Left hindlimb (tissue), 1 donor: ENCODE measurements at regions not wholly inside any gene's neighbourhood (a gene's known extent, or its start where the extent isn't known, plus 50 kb on each side); places are given as distances from the start of the nearest gene placed in this dataset.
"Not testable (repeated sequence)": the region's sequence is repeated elsewhere in the genome, so short reads cannot be mapped to it uniquely, and the experiment has no call there.

Experiments used
- DNase-seq: peaks from one replicate; pipeline ENCODE4 v3.0.0-alpha.2; 2018

- DNase-seq, result no peak
These were observed 846.7 kb upstream of the ID2 start for GRCh38 chr2:7835151-7835550.

GRCh38 chr2:7835693-7836680 lies 845.9 kb upstream of the ID2 start:
- DNase-seq, result no peak

- no peak for DNase-seq
These were observed 844.6 kb upstream of the ID2 start for GRCh38 chr2:7837237-7837760.

GRCh38 chr2:7838669-7839068 lies 843.2 kb upstream of the ID2 start:
- no peak for DNase-seq

GRCh38 chr2:7840651-7841380 lies 841.0 kb upstream of the ID2 start:
- no peak for DNase-seq

GRCh38 chr2:7841751-7842150 lies 840.1 kb upstream of the ID2 start:
- no peak for DNase-seq

GRCh38 chr2:7844414-7844965 lies 837.4 kb upstream of the ID2 start:
- DNase-seq, result no peak

- no peak for DNase-seq
These were observed 836.5 kb upstream of the ID2 start for GRCh38 chr2:7845332-7845731.

GRCh38 chr2:7846607-7847006 lies 835.2 kb upstream of the ID2 start:
- DNase-seq, result no peak

- no peak for DNase-seq
These were observed 834.5 kb upstream of the ID2 start for GRCh38 chr2:7847321-7847720.

GRCh38 chr2:7849027-7849426 lies 832.8 kb upstream of the ID2 start:
- DNase-seq, result no peak

- DNase-seq, result no peak
These were observed 832.3 kb upstream of the ID2 start for GRCh38 chr2:7849531-7849930.

GRCh38 chr2:7852546-7852945 lies 829.3 kb upstream of the ID2 start:
- no peak for DNase-seq

- no peak for DNase-seq
These were observed 824.0 kb upstream of the ID2 start for GRCh38 chr2:7857904-7858303.

GRCh38 chr2:7858624-7859023 lies 823.2 kb upstream of the ID2 start:
- no peak for DNase-seq

GRCh38 chr2:7860693-7861092 lies 821.2 kb upstream of the ID2 start:
- DNase-seq, result no peak

GRCh38 chr2:7861910-7862702 lies 819.8 kb upstream of the ID2 start:
- no peak for DNase-seq

GRCh38 chr2:7866104-7866503 lies 815.8 kb upstream of the ID2 start:
- no peak for DNase-seq

- DNase-seq, result no peak
These were observed 815.0 kb upstream of the ID2 start for GRCh38 chr2:7866825-7867224.

- DNase-seq, result no peak
These were observed 814.0 kb upstream of the ID2 start for GRCh38 chr2:7867867-7868266.

GRCh38 chr2:7868836-7869235 lies 813.0 kb upstream of the ID2 start:
- no peak for DNase-seq

- not testable (repeated sequence) for DNase-seq
These were observed 805.4 kb upstream of the ID2 start for GRCh38 chr2:7876445-7876844.

- not testable (repeated sequence) for DNase-seq
These were observed 803.6 kb upstream of the ID2 start for GRCh38 chr2:7878266-7878665.
